PC-3 (cell line): ENCODE measurements at regions not wholly inside any gene's neighbourhood (a gene's known extent, or its start where the extent isn't known, plus 50 kb on each side); places are given as distances from the start of the nearest gene placed in this dataset.
A peak's percentile ranks its signal among the peaks of the same experiment; 100 is the strongest.

Source experiments
- ATAC-seq: fragments of 200-7000 bp; cut with Tn5 transposase; 2 replicates; pipeline ENCODE4 v1.9.1; 2020; ENCODE audit warnings: mild to moderate bottlenecking, moderate library complexity
- BruUV-seq: library from RNA; stranded (reverse); fragments of 400-500 nt; replicated peaks from 2 replicates; lab custom pipeline; 2021; lab: Mats Ljungman, UMichigan
- CTCF ChIA-PET: fragments of 300-600 bp; sonication (Branson Sonifier 250); formaldehyde crosslinking; loops from one replicate; lab custom pipeline; 2022; ENCODE audit warnings: antibody characterized with exemption; lab: Charles Lee
- POLR2A ChIA-PET: fragments of 300-600 bp; sonication (Branson Sonifier 250); formaldehyde crosslinking; loops from one replicate; lab custom pipeline; 2022; ENCODE audit warnings: antibody characterized with exemption; ENCODE audit not compliant: unreplicated experiment; lab: Charles Lee
- DNase-seq: peaks from one replicate; pipeline ENCODE4 v3.0.0-alpha.2; 2015
- H2AFZ ChIP-seq: fragments of 300-600 bp; sonication (generic); 2 replicates; pipeline ENCODE4 v1.6.0; 2016; ENCODE audit warnings: antibody characterized with exemption, low read length
- H3F3A ChIP-seq: fragments of 300-600 bp; sonication (generic); one replicate; pipeline ENCODE4 v1.6.0; 2017; ENCODE audit warnings: antibody characterized with exemption, low read length, control low read depth, mild to moderate bottlenecking; ENCODE audit not compliant: unreplicated experiment
- H3K27ac ChIP-seq: fragments of 300-600 bp; sonication (generic); 2 replicates; pipeline ENCODE4 v1.5.1; 2016; ENCODE audit warnings: mild to moderate bottlenecking, low read length
- H3K27me3 ChIP-seq: fragments of 300-600 bp; sonication (generic); 2 replicates; pipeline ENCODE4 v1.6.1; 2016; ENCODE audit warnings: low read length, mixed read lengths
- H3K36me3 ChIP-seq: fragments of 300-600 bp; sonication (generic); 2 replicates; pipeline ENCODE4 v1.6.1; 2016; ENCODE audit warnings: low read depth, mixed run types, low read length, mixed read lengths
- H3K4me1 ChIP-seq: fragments of 300-600 bp; sonication (generic); 2 replicates; pipeline ENCODE4 v1.5.1; 2016; ENCODE audit warnings: low read length; ENCODE audit not compliant: insufficient read depth
- H3K4me2 ChIP-seq: fragments of 300-600 bp; sonication (generic); 2 replicates; pipeline ENCODE4 v1.6.0; 2016; ENCODE audit warnings: low read length
- H3K4me3 ChIP-seq: fragments of 300-600 bp; sonication (generic); 2 replicates; pipeline ENCODE4 v1.5.1; 2016; ENCODE audit warnings: mild to moderate bottlenecking, low read length, mixed read lengths
- H3K79me2 ChIP-seq: fragments of 300-600 bp; sonication (generic); 2 replicates; pipeline ENCODE4 v1.6.1; 2017; ENCODE audit warnings: low read length, mixed read lengths
- H3K9ac ChIP-seq: fragments of 300-600 bp; sonication (generic); 2 replicates; pipeline ENCODE4 v1.6.0; 2016; ENCODE audit warnings: mild to moderate bottlenecking, low read length
- H3K9me2 ChIP-seq: fragments of 300-600 bp; sonication (generic); replicated peaks from 2 replicates; pipeline ENCODE4 v1.6.1; 2016; ENCODE audit warnings: mixed run types, low read length, mixed read lengths
- H3K9me3 ChIP-seq: fragments of 300-600 bp; sonication (generic); 2 replicates; pipeline ENCODE4 v1.6.1; 2016; ENCODE audit warnings: low read length, mixed read lengths
- H4K20me1 ChIP-seq: fragments of 300-600 bp; sonication (generic); 2 replicates; pipeline ENCODE4 v1.6.1; 2016; ENCODE audit warnings: low read length, mixed read lengths
- EZH2 ChIP-seq: fragments of 300-600 bp; sonication (generic); IDR thresholded peaks from one replicate; pipeline ENCODE4 v1.6.1; 2017; ENCODE audit warnings: antibody characterized with exemption, mild to moderate bottlenecking, low read length; ENCODE audit not compliant: unreplicated experiment
- EZH2phosphoT487 ChIP-seq: fragments of 300-600 bp; sonication (generic); IDR thresholded peaks from 2 replicates; pipeline ENCODE4 v1.6.1; 2018; ENCODE audit warnings: mild to moderate bottlenecking, antibody characterized with exemption, low read length, borderline replicate concordance
- intact Hi-C: fragments of 100-400 bp; cut with micrococcal nuclease; formaldehyde crosslinking; loops from 2 replicates; pipeline ENCODE4 v1.9.0; 2023
- TF ChIP-seq, protein P1 (sequence below): fragments of 300-600 bp; sonication (generic); conservative IDR thresholded peaks from 2 replicates; pipeline ENCODE4 v1.5.1; 2017; ENCODE audit warnings: antibody characterized with exemption, low read depth, mild to moderate bottlenecking, low read length

DNA sequence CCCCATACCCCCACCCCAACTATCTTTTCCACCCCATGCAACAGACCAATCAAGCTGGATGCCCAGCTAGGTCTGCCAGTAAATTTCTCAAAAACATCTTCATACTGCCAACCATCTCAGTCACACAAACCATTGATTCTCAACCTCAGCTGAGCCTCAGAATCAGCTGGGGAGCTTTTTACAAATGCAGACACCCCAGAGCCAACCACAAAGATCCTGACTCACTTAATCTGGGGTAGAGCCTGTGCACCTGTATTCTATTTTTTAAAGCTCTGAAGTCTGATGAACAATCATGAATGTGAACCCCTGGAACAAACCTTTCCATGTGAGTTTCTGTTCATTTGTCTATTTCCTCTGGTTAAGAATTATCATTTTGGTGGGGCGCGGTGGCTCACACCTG, 66.0 kb downstream of the ZNF281 start:
- POLR2A ChIA-PET: interaction anchor here (0.5 kb wide), 1 partner anchor 73 kb away, joined by 4 read pairs; no protein-coding TSS in a partner anchor
- H3K4me1 ChIP-seq: peaks cover 19% of the 10 kb centered on the region
- CTCF ChIA-PET: interaction anchor here (0.6 kb wide), 2 partner anchors 35 to 90 kb away, joined by 3 to 5 read pairs; no protein-coding TSS in a partner anchor
- H3F3A ChIP-seq: no peaks in the 10 kb centered on the region
- DNase-seq (no peak), ATAC-seq (no peak)
- H3K4me2 ChIP-seq: no peak overlapping the region
- no peak overlapping the region for H3K27ac ChIP-seq
- no peaks in the 10 kb centered on the region for H3K9me3 ChIP-seq
- no peak overlapping the region for H3K4me3 ChIP-seq
- no peaks in the 10 kb centered on the region for H3K9me2 ChIP-seq
- no peak overlapping the region for H3K9ac ChIP-seq
- BruUV-seq: no TSS peak
- no peaks in the 10 kb centered on the region for H3K79me2 ChIP-seq
- no peaks in the 10 kb centered on the region for H3K27me3 ChIP-seq
- H2AFZ ChIP-seq: no peak overlapping the region
- no peaks in the 10 kb centered on the region for H3K36me3 ChIP-seq
- H4K20me1 ChIP-seq: no peaks in the 10 kb centered on the region
- intact Hi-C loops: no loop called here
- TF ChIP-seq, protein P1, sequence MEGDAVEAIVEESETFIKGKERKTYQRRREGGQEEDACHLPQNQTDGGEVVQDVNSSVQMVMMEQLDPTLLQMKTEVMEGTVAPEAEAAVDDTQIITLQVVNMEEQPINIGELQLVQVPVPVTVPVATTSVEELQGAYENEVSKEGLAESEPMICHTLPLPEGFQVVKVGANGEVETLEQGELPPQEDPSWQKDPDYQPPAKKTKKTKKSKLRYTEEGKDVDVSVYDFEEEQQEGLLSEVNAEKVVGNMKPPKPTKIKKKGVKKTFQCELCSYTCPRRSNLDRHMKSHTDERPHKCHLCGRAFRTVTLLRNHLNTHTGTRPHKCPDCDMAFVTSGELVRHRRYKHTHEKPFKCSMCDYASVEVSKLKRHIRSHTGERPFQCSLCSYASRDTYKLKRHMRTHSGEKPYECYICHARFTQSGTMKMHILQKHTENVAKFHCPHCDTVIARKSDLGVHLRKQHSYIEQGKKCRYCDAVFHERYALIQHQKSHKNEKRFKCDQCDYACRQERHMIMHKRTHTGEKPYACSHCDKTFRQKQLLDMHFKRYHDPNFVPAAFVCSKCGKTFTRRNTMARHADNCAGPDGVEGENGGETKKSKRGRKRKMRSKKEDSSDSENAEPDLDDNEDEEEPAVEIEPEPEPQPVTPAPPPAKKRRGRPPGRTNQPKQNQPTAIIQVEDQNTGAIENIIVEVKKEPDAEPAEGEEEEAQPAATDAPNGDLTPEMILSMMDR: no peak
- TF ChIP-seq EZH2 (no peak), EZH2phosphoT487 (no peak)

DNA sequence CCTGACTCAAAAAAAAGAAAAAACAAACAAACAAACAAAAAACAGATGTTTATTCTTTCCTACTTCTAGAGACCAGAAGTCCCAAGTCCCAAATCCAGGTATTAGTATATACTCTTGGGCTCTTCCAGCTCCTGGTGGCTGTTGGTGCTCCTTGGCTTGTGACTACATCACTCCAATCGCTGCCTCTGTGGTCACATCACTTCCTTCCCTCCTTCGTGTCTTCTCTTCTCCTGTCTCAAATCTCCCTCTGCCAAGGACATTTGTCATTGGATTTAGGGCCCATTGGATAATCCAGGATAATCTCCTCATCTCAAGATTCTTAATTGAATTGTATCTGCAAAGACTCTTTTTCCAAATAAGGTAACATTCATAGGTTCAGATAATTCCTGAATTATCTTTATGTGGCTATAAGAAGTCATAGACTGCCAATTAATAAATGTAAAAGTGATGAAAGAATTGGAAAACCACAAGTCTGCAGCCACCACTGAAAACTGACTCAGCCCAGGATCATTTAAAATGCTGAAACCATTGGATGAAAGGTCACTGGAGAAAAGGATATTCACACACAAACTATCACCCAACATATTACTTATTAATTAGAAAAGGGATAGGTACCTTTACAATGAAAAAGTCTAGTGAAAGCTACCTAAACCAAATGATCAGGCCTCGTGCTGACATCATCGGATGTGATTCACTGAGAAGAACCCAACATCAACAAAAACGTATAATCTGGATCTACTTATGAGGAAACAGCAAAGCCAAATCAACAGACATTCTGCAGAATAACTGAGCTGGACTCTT, 67.1 kb downstream of the ZNF281 start:
- Histone ChIP-seq H3K4me1 (peaks cover 19% of the 10 kb centered on the region), H2AFZ (no peak overlapping the region), H3K4me3 (no peak overlapping the region), H3K27me3 (no peaks in the 10 kb centered on the region), H3K4me2 (peak overlapping the region; percentile 8), H3F3A (no peaks in the 10 kb centered on the region), H3K36me3 (no peaks in the 10 kb centered on the region), H4K20me1 (no peaks in the 10 kb centered on the region), H3K9me3 (no peaks in the 10 kb centered on the region), H3K9me2 (no peaks in the 10 kb centered on the region), H3K79me2 (no peaks in the 10 kb centered on the region), H3K27ac (peak overlapping the region; percentile 12), H3K9ac (no peak overlapping the region)
- CTCF ChIA-PET: interaction anchor here (0.6 kb wide), 3 partner anchors 89 to 214 kb away, joined by 4 to 5 read pairs (median 5); no protein-coding TSS in a partner anchor
- TF ChIP-seq, protein P1: no peak
- no peak for TF ChIP-seq EZH2phosphoT487
- no peak for TF ChIP-seq EZH2
- ATAC-seq (peak; percentile 70), DNase-seq (peak; percentile 77)
- POLR2A ChIA-PET: no interaction called here
- no TSS peak for BruUV-seq
- intact Hi-C loops: no loop called here

DNA sequence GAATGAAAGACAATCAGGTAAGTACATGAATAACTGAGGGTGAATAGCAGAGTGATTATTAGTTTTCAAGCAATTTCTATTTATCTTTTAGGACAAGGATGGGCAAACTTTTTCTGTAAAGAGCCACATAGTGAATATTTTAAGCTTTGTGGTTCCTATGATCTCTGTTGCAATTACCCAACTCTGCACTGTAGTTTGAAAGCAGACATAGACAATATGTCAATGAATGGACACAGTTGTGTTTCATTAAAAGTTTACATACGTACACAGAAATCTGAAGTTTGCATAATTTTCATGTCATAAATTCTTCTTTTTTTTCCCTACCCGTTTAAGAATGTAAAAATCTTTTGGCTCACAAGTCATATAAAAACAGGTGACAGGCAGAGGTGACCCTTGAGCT, 71.4 kb downstream of the ZNF281 start:
- no peaks in the 10 kb centered on the region for H4K20me1 ChIP-seq
- no peak for ATAC-seq
- no peak overlapping the region for H2AFZ ChIP-seq
- no peak overlapping the region for H3K4me3 ChIP-seq
- H3K9me2 ChIP-seq: no peaks in the 10 kb centered on the region
- H3K9me3 ChIP-seq: no peaks in the 10 kb centered on the region
- no peak overlapping the region for H3K27ac ChIP-seq
- no peak for DNase-seq
- H3K9ac ChIP-seq: no peak overlapping the region
- no TSS peak for BruUV-seq
- no peaks in the 10 kb centered on the region for H3K27me3 ChIP-seq
- H3F3A ChIP-seq: no peaks in the 10 kb centered on the region
- no peaks in the 10 kb centered on the region for H3K79me2 ChIP-seq
- peaks cover 49% of the 10 kb centered on the region for H3K4me1 ChIP-seq
- H3K4me2 ChIP-seq: no peak overlapping the region
- intact Hi-C loops: no loop called here
- ChIA-PET CTCF (no interaction called here), POLR2A (no interaction called here)
- TF ChIP-seq, protein P1: no peak
- TF ChIP-seq EZH2: no peak
- no peak for TF ChIP-seq EZH2phosphoT487
- H3K36me3 ChIP-seq: no peaks in the 10 kb centered on the region
